Endothelial cell of umbilical vein (primary cell): ENCODE measurements at regions not wholly inside any gene's neighbourhood (a gene's known extent, or its start where the extent isn't known, plus 50 kb on each side); places are given as distances from the start of the nearest gene placed in this dataset.

Experiments
- BruUV-seq: library from RNA; stranded (reverse); fragments of 400-500 nt; replicated peaks from 2 replicates; lab custom pipeline; 2021; lab: Mats Ljungman, UMichigan
- CTCF ChIA-PET: fragments of 300-600, 350-600 bp; sonication (Branson Sonifier 250); formaldehyde crosslinking; loops from one replicate; lab custom pipeline; 2021; ENCODE audit warnings: antibody characterized with exemption, inconsistent platforms; lab: Charles Lee
- POLR2A ChIA-PET: fragments of 300-600, 350-600 bp; sonication (Branson Sonifier 250); formaldehyde crosslinking; loops from one replicate; lab custom pipeline; 2021; ENCODE audit warnings: antibody characterized with exemption, inconsistent platforms; lab: Charles Lee
- DNase-seq: peaks from one replicate; pipeline ENCODE4 v3.0.0-alpha.2; 2011; ENCODE audit warnings: low read depth, low spot score
- FAIRE-seq: peaks from 2 replicates; lab custom pipeline; 2011; peaks lifted over from hg19 to GRCh38; lab: Jason Lieb, UNC
- H2AFZ ChIP-seq: 2 replicates; pipeline ENCODE4 v1.6.0; 2012; ENCODE audit warnings: low read depth, low read length, control low read depth, inconsistent platforms
- H3K27ac ChIP-seq: 2 replicates; pipeline ENCODE4 v1.5.1; 2011; ENCODE audit warnings: low read depth, mild to moderate bottlenecking, control low read depth, low read length, moderate library complexity; ENCODE audit not compliant: insufficient read depth
- H3K27me3 ChIP-seq, 2 experiments: 2 replicates each; pipeline versions ENCODE4 v1.6.0 to v1.6.1; 2011; ENCODE audit warnings: low read length in 2 of 2, mixed read lengths in 1 of 2; ENCODE audit not compliant: control insufficient read depth in 2 of 2, insufficient read depth in 2 of 2
- H3K36me3 ChIP-seq, 2 experiments: 2 replicates in 1 of 2; 3 replicates in 1 of 2; pipeline ENCODE4 v1.5.1; 2011; ENCODE audit warnings: low read length in 2 of 2, mild to moderate bottlenecking in 1 of 2, moderate library complexity in 1 of 2; ENCODE audit not compliant: control insufficient read depth in 2 of 2, insufficient read depth in 2 of 2; ENCODE audit errors: extremely low read depth in 1 of 2
- H3K4me1 ChIP-seq: 3 replicates; pipeline ENCODE4 v1.5.1; 2011; ENCODE audit warnings: mild to moderate bottlenecking, low read length; ENCODE audit not compliant: control insufficient read depth, insufficient read depth; ENCODE audit errors: extremely low read depth
- H3K4me2 ChIP-seq: 2 replicates; pipeline ENCODE4 v1.6.1; 2011; ENCODE audit warnings: low read length, control low read depth, mixed read lengths; ENCODE audit not compliant: insufficient read depth
- H3K4me3 ChIP-seq, 3 experiments: fragments of 200-600 bp in 1 of 3; sonication (generic), shearing (Covaris generic) in 1 of 3; replicated peaks in 1 of 3; 2 replicates each; pipeline ENCODE4 v1.5.1; 2011 to 2016; ENCODE audit warnings: control low read depth in 3 of 3, low read length in 3 of 3, mild to moderate bottlenecking in 2 of 3, inconsistent platforms in 1 of 3, low read depth in 1 of 3, moderate library complexity in 1 of 3; ENCODE audit not compliant: insufficient read depth in 1 of 3
- H3K79me2 ChIP-seq: 2 replicates; pipeline ENCODE4 v1.6.0; 2012; ENCODE audit warnings: low read length, inconsistent platforms; ENCODE audit not compliant: control insufficient read depth, insufficient read depth
- H3K9ac ChIP-seq: replicated peaks from 2 replicates; pipeline ENCODE3; 2011; ENCODE audit warnings: low read length, control low read depth; ENCODE audit not compliant: insufficient read depth; ENCODE audit errors: extremely low read depth
- H3K9me1 ChIP-seq: replicated peaks from 3 replicates; pipeline ENCODE4 v1.6.0; 2011; ENCODE audit warnings: mild to moderate bottlenecking, low read length; ENCODE audit not compliant: control insufficient read depth, insufficient read depth; ENCODE audit errors: extremely low read depth
- H3K9me3 ChIP-seq: replicated peaks from 2 replicates; pipeline ENCODE4 v1.5.1; 2012; ENCODE audit warnings: low read length, inconsistent platforms; ENCODE audit not compliant: control insufficient read depth, insufficient read depth
- H4K20me1 ChIP-seq: replicated peaks from 2 replicates; pipeline ENCODE3; 2011; ENCODE audit warnings: mild to moderate bottlenecking, low read length; ENCODE audit not compliant: control insufficient read depth, insufficient read depth; ENCODE audit errors: extremely low read depth
- EZH2 ChIP-seq: IDR thresholded peaks from 2 replicates; pipeline ENCODE4 v1.6.1; 2012; ENCODE audit warnings: borderline replicate concordance, low read depth, mild to moderate bottlenecking, moderate library complexity, low read length, inconsistent platforms; ENCODE audit not compliant: severe bottlenecking
- FOS ChIP-seq: IDR thresholded peaks from 2 replicates; pipeline ENCODE4 v1.6.1; 2011; ENCODE audit warnings: mild to moderate bottlenecking, low read length, moderate library complexity, borderline replicate concordance; ENCODE audit not compliant: insufficient read depth
- GATA2 ChIP-seq: IDR thresholded peaks from 2 replicates; pipeline ENCODE4 v1.7.0; 2011; ENCODE audit warnings: low read depth, mild to moderate bottlenecking, moderate library complexity, mixed read lengths, low read length; ENCODE audit not compliant: insufficient read length, insufficient read depth
- JUN ChIP-seq: IDR thresholded peaks from 2 replicates; pipeline ENCODE4 v1.6.1; 2011; ENCODE audit warnings: borderline replicate concordance, low read depth; ENCODE audit not compliant: insufficient read length, insufficient read depth
- MYC ChIP-seq: IDR thresholded peaks from one replicate; pipeline ENCODE4 v1.6.1; 2011; ENCODE audit warnings: mild to moderate bottlenecking, low read depth, low read length
- POLR2A ChIP-seq: IDR thresholded peaks from 2 replicates; pipeline ENCODE4 v1.6.1; 2012; ENCODE audit warnings: low read depth, mild to moderate bottlenecking, control low read depth, low read length
- POLR2AphosphoS5 ChIP-seq: IDR thresholded peaks from 2 replicates; pipeline ENCODE4 v1.6.1; 2012; ENCODE audit warnings: low read depth, mild to moderate bottlenecking, control low read depth, low read length, moderate library complexity; ENCODE audit not compliant: insufficient read depth
- dilution Hi-C: fragments of 300-500 bp; cut with MboI; formaldehyde crosslinking; loops from one replicate; pipeline ENCODE4 v1.15.0; 2019; ENCODE audit warnings: low sequenced_read_pairs; ENCODE audit not compliant: extremely low pct_ligation_motif_present
- intact Hi-C: fragments of 100-400 bp; cut with micrococcal nuclease; formaldehyde crosslinking; loops from one replicate; pipeline ENCODE4 v1.10.0; 2022
- TF ChIP-seq, protein P1 (sequence below): IDR thresholded peaks from 2 replicates; pipeline ENCODE4 v1.6.1; 2011; ENCODE audit not compliant: insufficient read depth, insufficient read length
- TF ChIP-seq, protein P2 (sequence below), 2 donors: IDR thresholded peaks; 1 replicate in 1 of 2; 2 replicates in 1 of 2; pipeline ENCODE4 v1.5.1; 2011; ENCODE audit warnings: low read length in 2 of 2, mild to moderate bottlenecking in 2 of 2, moderate library complexity in 2 of 2, control low read depth in 1 of 2, inconsistent platforms in 1 of 2, low read depth in 1 of 2; ENCODE audit not compliant: insufficient read depth in 1 of 2; ENCODE audit errors: extremely low read depth in 1 of 2

DNA sequence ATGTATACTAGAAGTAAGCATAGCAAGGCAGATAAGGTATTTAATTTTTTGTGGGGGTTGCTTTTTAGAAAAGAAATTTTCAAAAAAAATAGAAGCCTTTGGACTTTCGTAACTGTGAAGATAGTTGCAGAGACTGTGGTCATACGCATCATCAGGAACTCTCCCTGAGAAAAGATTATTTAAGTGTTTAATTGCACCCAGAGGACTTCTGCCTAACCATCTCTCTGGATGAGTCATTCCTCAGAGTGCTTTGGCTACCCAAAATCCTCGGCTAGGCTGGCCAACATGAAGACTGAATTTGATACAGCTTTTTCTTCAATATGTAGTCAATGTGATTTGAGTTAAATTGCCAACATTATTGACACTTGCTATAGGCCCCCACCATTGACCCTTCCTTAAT is 296.4 kb downstream of the TLR4 start:
- no peaks in the 10 kb centered on the region for H3K27me3 ChIP-seq
- CTCF ChIA-PET, result no interaction called here
- POLR2A ChIA-PET, result no interaction called here
- dilution Hi-C loops (no loop called here), intact Hi-C loops (no loop called here)
- no peak for FAIRE-seq
- H3K4me1 ChIP-seq, result no peaks in the 10 kb centered on the region
- no peak overlapping the region for H2AFZ ChIP-seq
- H3K36me3 ChIP-seq, result no peaks in the 10 kb centered on the region
- no peaks in the 10 kb centered on the region for H3K9me3 ChIP-seq
- H3K27ac ChIP-seq, result no peak overlapping the region
- DNase-seq, result no peak
- TF ChIP-seq, protein P1, sequence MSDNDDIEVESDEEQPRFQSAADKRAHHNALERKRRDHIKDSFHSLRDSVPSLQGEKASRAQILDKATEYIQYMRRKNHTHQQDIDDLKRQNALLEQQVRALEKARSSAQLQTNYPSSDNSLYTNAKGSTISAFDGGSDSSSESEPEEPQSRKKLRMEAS, result no peak
- TF ChIP-seq POLR2AphosphoS5 (no peak), MYC (no peak), EZH2 (no peak), POLR2A (no peak), FOS (no peak), JUN (no peak), GATA2 (no peak)
- TF ChIP-seq, protein P2, sequence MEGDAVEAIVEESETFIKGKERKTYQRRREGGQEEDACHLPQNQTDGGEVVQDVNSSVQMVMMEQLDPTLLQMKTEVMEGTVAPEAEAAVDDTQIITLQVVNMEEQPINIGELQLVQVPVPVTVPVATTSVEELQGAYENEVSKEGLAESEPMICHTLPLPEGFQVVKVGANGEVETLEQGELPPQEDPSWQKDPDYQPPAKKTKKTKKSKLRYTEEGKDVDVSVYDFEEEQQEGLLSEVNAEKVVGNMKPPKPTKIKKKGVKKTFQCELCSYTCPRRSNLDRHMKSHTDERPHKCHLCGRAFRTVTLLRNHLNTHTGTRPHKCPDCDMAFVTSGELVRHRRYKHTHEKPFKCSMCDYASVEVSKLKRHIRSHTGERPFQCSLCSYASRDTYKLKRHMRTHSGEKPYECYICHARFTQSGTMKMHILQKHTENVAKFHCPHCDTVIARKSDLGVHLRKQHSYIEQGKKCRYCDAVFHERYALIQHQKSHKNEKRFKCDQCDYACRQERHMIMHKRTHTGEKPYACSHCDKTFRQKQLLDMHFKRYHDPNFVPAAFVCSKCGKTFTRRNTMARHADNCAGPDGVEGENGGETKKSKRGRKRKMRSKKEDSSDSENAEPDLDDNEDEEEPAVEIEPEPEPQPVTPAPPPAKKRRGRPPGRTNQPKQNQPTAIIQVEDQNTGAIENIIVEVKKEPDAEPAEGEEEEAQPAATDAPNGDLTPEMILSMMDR (IDR thresholded peaks at IDR 0.05; ENCODE audit: extremely low read depth in 1 of 2, insufficient read depth in 1 of 2, low read depth in 1 of 2, low read length in 2 of 2), result no peak
- no peak overlapping the region for H3K9ac ChIP-seq
- H3K4me3 ChIP-seq, result no peak overlapping the region
- H4K20me1 ChIP-seq, result no peaks in the 10 kb centered on the region
- no peaks in the 10 kb centered on the region for H3K9me1 ChIP-seq
- H3K79me2 ChIP-seq, result no peaks in the 10 kb centered on the region
- no peak overlapping the region for H3K4me2 ChIP-seq
- no TSS peak for BruUV-seq
